SHP77 (cell line): ENCODE measurements at regions not wholly inside any gene's neighbourhood (a gene's known extent, or its start where the extent isn't known, plus 50 kb on each side); places are given as distances from the start of the nearest gene placed in this dataset.

Experiments used
- DNase-seq, 2 experiments: peaks; one replicate each; lab custom pipeline; 2025; lab: John Stamatoyannopoulos, UW

GRCh38 chr5:148708854-148709253 lies 54.5 kb upstream of the HTR4 start:
- DNase-seq: no peak

- DNase-seq: no peak
Observed at GRCh38 chr5:148711961-148712360, 57.6 kb upstream of the HTR4 start.

GRCh38 chr5:148713735-148714508 lies 59.6 kb upstream of the HTR4 start:
- DNase-seq: no peak

- no peak for DNase-seq
Observed at GRCh38 chr5:148716716-148717115, 62.4 kb upstream of the HTR4 start.

- DNase-seq: no peak
Observed at GRCh38 chr5:148717668-148718067, 63.3 kb upstream of the HTR4 start.

GRCh38 chr5:148719605-148720004 lies 65.3 kb upstream of the HTR4 start:
- no peak for DNase-seq

GRCh38 chr5:148720257-148720656 lies 65.9 kb upstream of the HTR4 start:
- DNase-seq: no peak

- no peak for DNase-seq
Observed at GRCh38 chr5:148723143-148723542, 68.8 kb upstream of the HTR4 start.

GRCh38 chr5:148725675-148726074 lies 71.3 kb upstream of the HTR4 start:
- no peak for DNase-seq

GRCh38 chr5:148729182-148729581 lies 74.9 kb upstream of the HTR4 start:
- no peak for DNase-seq

- no peak for DNase-seq
Observed at GRCh38 chr5:148730270-148730669, 75.9 kb upstream of the HTR4 start.

- DNase-seq: peak; percentile 75 to 78
Observed at GRCh38 chr5:148730942-148731898, 76.9 kb upstream of the HTR4 start.

GRCh38 chr5:148732692-148733091 lies 78.4 kb upstream of the HTR4 start:
- DNase-seq: no peak

- peak; percentile 60 to 74 for DNase-seq
Observed at GRCh38 chr5:148733601-148734438, 79.5 kb upstream of the HTR4 start.

GRCh38 chr5:148734518-148734917 lies 80.2 kb upstream of the HTR4 start:
- DNase-seq: no peak

- no peak for DNase-seq
Observed at GRCh38 chr5:148735301-148735835, 81.0 kb upstream of the HTR4 start.

- no peak for DNase-seq
Observed at GRCh38 chr5:148739023-148739422, 84.7 kb upstream of the HTR4 start.

GRCh38 chr5:148739524-148739923 lies 85.2 kb upstream of the HTR4 start:
- DNase-seq: no peak

GRCh38 chr5:148740079-148740858 lies 85.9 kb upstream of the HTR4 start:
- DNase-seq: no peak

GRCh38 chr5:148740966-148741742 lies 85.3 kb upstream of the ADRB2 start:
- DNase-seq: peak; percentile 1 to 8
